CMK (cell line): ENCODE measurements at regions not wholly inside any gene's neighbourhood (a gene's known extent, or its start where the extent isn't known, plus 50 kb on each side); places are given as distances from the start of the nearest gene placed in this dataset.
"Not testable (repeated sequence)": the region's sequence is repeated elsewhere in the genome, so short reads cannot be mapped to it uniquely, and the experiment has no call there.

Experiments used
- DNase-seq: peaks from one replicate; pipeline ENCODE4 v3.0.0-alpha.2; 2010; ENCODE audit warnings: low read depth

- no peak for DNase-seq
Measured at GRCh38 chr6:81962198-81962597, 209.7 kb upstream of the TENT5A start.

- no peak for DNase-seq
Measured at GRCh38 chr6:81950877-81951276, 198.4 kb upstream of the TENT5A start.

- no peak for DNase-seq
Measured at GRCh38 chr6:81948861-81949260, 196.4 kb upstream of the TENT5A start.

- DNase-seq = not testable (repeated sequence)
Measured at GRCh38 chr6:81948196-81948595, 195.7 kb upstream of the TENT5A start.

- DNase-seq = no peak
Measured at GRCh38 chr6:81944661-81945060, 192.2 kb upstream of the TENT5A start.

GRCh38 chr6:81942842-81943241 is 190.4 kb upstream of the TENT5A start:
- not testable (repeated sequence) for DNase-seq

GRCh38 chr6:81942067-81942370 is 189.5 kb upstream of the TENT5A start:
- no peak for DNase-seq

GRCh38 chr6:81940451-81940985 is 188.0 kb upstream of the TENT5A start:
- no peak for DNase-seq

GRCh38 chr6:81939766-81940165 is 187.3 kb upstream of the TENT5A start:
- no peak for DNase-seq

- DNase-seq = no peak
Measured at GRCh38 chr6:81938991-81939732, 186.7 kb upstream of the TENT5A start.

- no peak for DNase-seq
Measured at GRCh38 chr6:81938014-81938856, 185.8 kb upstream of the TENT5A start.

GRCh38 chr6:81937296-81937937 is 184.9 kb upstream of the TENT5A start:
- no peak for DNase-seq

GRCh38 chr6:81934936-81935335 is 182.5 kb upstream of the TENT5A start:
- DNase-seq = no peak

GRCh38 chr6:81933608-81934051 is 181.1 kb upstream of the TENT5A start:
- no peak for DNase-seq

GRCh38 chr6:81933089-81933488 is 180.6 kb upstream of the TENT5A start:
- DNase-seq = no peak

- DNase-seq = not testable (repeated sequence)
Measured at GRCh38 chr6:81932448-81932847, 180.0 kb upstream of the TENT5A start.

- DNase-seq = no peak
Measured at GRCh38 chr6:81929828-81930227, 177.3 kb upstream of the TENT5A start.

- DNase-seq = no peak
Measured at GRCh38 chr6:81925201-81925600, 172.7 kb upstream of the TENT5A start.

GRCh38 chr6:81909981-81910900 is 157.8 kb upstream of the TENT5A start:
- no peak for DNase-seq

- DNase-seq = no peak
Measured at GRCh38 chr6:81909162-81909561, 156.7 kb upstream of the TENT5A start.

GRCh38 chr6:81906709-81907204 is 154.3 kb upstream of the TENT5A start:
- no peak for DNase-seq
